T-helper 2 cell (primary cell): ENCODE measurements at regions not wholly inside any gene's neighbourhood (a gene's known extent, or its start where the extent isn't known, plus 50 kb on each side); places are given as distances from the start of the nearest gene placed in this dataset.
"Not testable (repeated sequence)": the region's sequence is repeated elsewhere in the genome, so short reads cannot be mapped to it uniquely, and the experiment has no call there.

ENCODE experiments used
- DNase-seq, 5 experiments: peaks; one replicate each; pipeline versions ENCODE4 v3.0.0 to v3.0.0-alpha.2; 2012 to 2022

GRCh38 chr4:19494961-19495360, 756.7 kb upstream of the SLIT2 start:
- no peak for DNase-seq

- DNase-seq, result no peak
These were observed 759.1 kb upstream of the SLIT2 start for GRCh38 chr4:19492606-19493005.

- DNase-seq, result no peak
These were observed 765.3 kb upstream of the SLIT2 start for GRCh38 chr4:19486400-19486799.

GRCh38 chr4:19478791-19479190, 772.9 kb upstream of the SLIT2 start:
- no peak for DNase-seq

GRCh38 chr4:19473569-19473968, 778.1 kb upstream of the SLIT2 start:
- DNase-seq, result no peak

- DNase-seq, result no peak
These were observed 779.0 kb upstream of the SLIT2 start for GRCh38 chr4:19472666-19473065.

GRCh38 chr4:19470001-19470400, 781.7 kb upstream of the SLIT2 start:
- not testable (repeated sequence) for DNase-seq

- no peak for DNase-seq
These were observed 789.6 kb upstream of the SLIT2 start for GRCh38 chr4:19462117-19462516.

GRCh38 chr4:19455850-19456602, 795.7 kb upstream of the SLIT2 start:
- no peak for DNase-seq

GRCh38 chr4:19455196-19455595, 796.5 kb upstream of the SLIT2 start:
- no peak for DNase-seq

- DNase-seq, result no peak
These were observed 813.5 kb upstream of the SLIT2 start for GRCh38 chr4:19438233-19438632.

- no peak for DNase-seq
These were observed 814.7 kb upstream of the SLIT2 start for GRCh38 chr4:19437008-19437407.

- DNase-seq, result no peak
These were observed 822.0 kb upstream of the SLIT2 start for GRCh38 chr4:19429684-19430083.

- DNase-seq, result no peak
These were observed 826.6 kb upstream of the SLIT2 start for GRCh38 chr4:19425146-19425545.

GRCh38 chr4:19417256-19417655, 834.4 kb upstream of the SLIT2 start:
- DNase-seq, result no peak

- DNase-seq, result no peak
These were observed 835.6 kb upstream of the SLIT2 start for GRCh38 chr4:19416146-19416545.

GRCh38 chr4:19408490-19408889, 843.2 kb upstream of the SLIT2 start:
- DNase-seq, result no peak

GRCh38 chr4:19406789-19407188, 844.9 kb upstream of the SLIT2 start:
- no peak for DNase-seq

GRCh38 chr4:19403786-19404370, 847.8 kb upstream of the SLIT2 start:
- DNase-seq, result no peak

- no peak for DNase-seq
These were observed 849.1 kb upstream of the SLIT2 start for GRCh38 chr4:19402581-19403065.

- no peak for DNase-seq
These were observed 850.2 kb upstream of the SLIT2 start for GRCh38 chr4:19401301-19402080.

GRCh38 chr4:19400820-19401219, 850.9 kb upstream of the SLIT2 start:
- DNase-seq, result no peak

GRCh38 chr4:19399001-19399400, 852.7 kb upstream of the SLIT2 start:
- DNase-seq, result no peak

- DNase-seq, result no peak
These were observed 864.9 kb upstream of the SLIT2 start for GRCh38 chr4:19386786-19387185.
